Activated CD8-positive, alpha-beta T cell treated with anti-CD3 and anti-CD28 coated beads for 36 hours (primary cell): ENCODE measurements at regions not wholly inside any gene's neighbourhood (a gene's known extent, or its start where the extent isn't known, plus 50 kb on each side); places are given as distances from the start of the nearest gene placed in this dataset.

Experiments used
- ATAC-seq: fragments of 200-7000 bp; cut with Tn5 transposase; one replicate; pipeline ENCODE4 v1.10.0; 2021; ENCODE audit warnings: mild to moderate bottlenecking, moderate library complexity
- CTCF ChIA-PET: fragments of 350-600 bp; sonication (Branson Sonifier 250); formaldehyde crosslinking; loops from one replicate; lab custom pipeline; 2021; ENCODE audit warnings: antibody characterized with exemption; lab: Charles Lee
- POLR2A ChIA-PET: fragments of 350-600 bp; sonication (Branson Sonifier 250); formaldehyde crosslinking; loops from one replicate; lab custom pipeline; 2021; ENCODE audit warnings: antibody characterized with exemption; lab: Charles Lee
- DNase-seq: peaks from one replicate; pipeline ENCODE4 v3.0.0-alpha.2; 2020
- H3K27ac Mint-ChIP-seq: one replicate; pipeline ENCODE4 v1.8.0; 2021; ENCODE audit warnings: mild to moderate bottlenecking, mixed read lengths
- H3K27me3 Mint-ChIP-seq: one replicate; pipeline ENCODE4 v1.8.0; 2021; ENCODE audit warnings: mixed read lengths
- H3K36me3 Mint-ChIP-seq: one replicate; pipeline ENCODE4 v1.8.0; 2021; ENCODE audit warnings: low read depth, mixed read lengths
- H3K4me1 Mint-ChIP-seq: one replicate; pipeline ENCODE4 v1.8.0; 2021; ENCODE audit warnings: low read depth, mixed read lengths
- H3K4me3 Mint-ChIP-seq: one replicate; pipeline ENCODE4 v1.8.0; 2021; ENCODE audit warnings: mild to moderate bottlenecking, moderate library complexity, mixed read lengths
- H3K9me3 Mint-ChIP-seq: one replicate; pipeline ENCODE4 v1.8.0; 2021; ENCODE audit warnings: mixed read lengths
- intact Hi-C: fragments of 100-400 bp; cut with micrococcal nuclease; formaldehyde crosslinking; loops from one replicate; pipeline ENCODE4 v1.10.0; 2022
- TF ChIP-seq, protein P1 (sequence below): fragments of 200-600 bp; IDR thresholded peaks from one replicate; pipeline ENCODE4 v1.8.0; 2022; ENCODE audit warnings: antibody characterized with exemption, mild to moderate bottlenecking

DNA sequence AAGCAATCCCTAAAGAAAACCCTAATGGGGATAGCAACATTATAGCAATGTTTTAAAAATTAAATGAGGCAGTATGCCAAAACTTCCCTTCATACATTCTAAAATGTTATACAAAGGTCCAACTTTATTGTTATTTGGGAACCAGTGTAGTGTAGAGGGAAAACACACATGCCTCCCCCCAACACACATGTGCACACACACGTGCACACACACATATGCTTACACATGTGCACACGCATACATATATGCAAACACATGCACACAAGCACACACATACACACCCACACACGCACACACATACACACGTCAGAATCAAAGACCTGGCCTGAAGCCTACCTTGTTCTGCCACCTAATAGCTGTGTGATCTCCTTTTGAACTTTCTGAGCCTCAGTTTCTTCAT is 83.3 kb downstream of the SCN11A start:
- ATAC-seq (no peak), DNase-seq (no peak)
- intact Hi-C loops, result no loop called here
- peaks cover 5% of the 10 kb centered on the region for H3K27me3 Mint-ChIP-seq
- no peaks in the 10 kb centered on the region for H3K36me3 Mint-ChIP-seq
- TF ChIP-seq, protein P1, sequence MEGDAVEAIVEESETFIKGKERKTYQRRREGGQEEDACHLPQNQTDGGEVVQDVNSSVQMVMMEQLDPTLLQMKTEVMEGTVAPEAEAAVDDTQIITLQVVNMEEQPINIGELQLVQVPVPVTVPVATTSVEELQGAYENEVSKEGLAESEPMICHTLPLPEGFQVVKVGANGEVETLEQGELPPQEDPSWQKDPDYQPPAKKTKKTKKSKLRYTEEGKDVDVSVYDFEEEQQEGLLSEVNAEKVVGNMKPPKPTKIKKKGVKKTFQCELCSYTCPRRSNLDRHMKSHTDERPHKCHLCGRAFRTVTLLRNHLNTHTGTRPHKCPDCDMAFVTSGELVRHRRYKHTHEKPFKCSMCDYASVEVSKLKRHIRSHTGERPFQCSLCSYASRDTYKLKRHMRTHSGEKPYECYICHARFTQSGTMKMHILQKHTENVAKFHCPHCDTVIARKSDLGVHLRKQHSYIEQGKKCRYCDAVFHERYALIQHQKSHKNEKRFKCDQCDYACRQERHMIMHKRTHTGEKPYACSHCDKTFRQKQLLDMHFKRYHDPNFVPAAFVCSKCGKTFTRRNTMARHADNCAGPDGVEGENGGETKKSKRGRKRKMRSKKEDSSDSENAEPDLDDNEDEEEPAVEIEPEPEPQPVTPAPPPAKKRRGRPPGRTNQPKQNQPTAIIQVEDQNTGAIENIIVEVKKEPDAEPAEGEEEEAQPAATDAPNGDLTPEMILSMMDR, result no peak
- no peak overlapping the region for H3K27ac Mint-ChIP-seq
- ChIA-PET POLR2A (no interaction called here), CTCF (no interaction called here)
- H3K4me3 Mint-ChIP-seq, result no peak overlapping the region
- H3K9me3 Mint-ChIP-seq, result no peaks in the 10 kb centered on the region
- H3K4me1 Mint-ChIP-seq, result no peaks in the 10 kb centered on the region

DNA sequence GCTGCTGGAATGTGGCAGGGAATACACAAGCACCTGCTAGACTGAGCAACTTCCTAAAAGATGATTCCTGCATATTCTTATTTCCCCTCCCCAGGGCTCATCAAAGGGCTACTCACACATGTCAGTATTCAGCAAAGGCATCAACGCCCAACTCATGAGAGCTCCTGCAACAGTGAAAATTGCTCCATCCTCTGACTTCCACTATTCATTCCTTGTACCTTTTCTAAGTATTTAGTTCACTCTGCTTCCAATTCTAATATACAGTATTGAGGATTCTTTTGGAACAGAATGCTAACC is 84.1 kb downstream of the SCN11A start:
- Mint-ChIP-seq H3K27ac (no peak overlapping the region), H3K27me3 (peaks cover 7% of the 10 kb centered on the region), H3K9me3 (no peaks in the 10 kb centered on the region), H3K36me3 (no peaks in the 10 kb centered on the region), H3K4me1 (no peaks in the 10 kb centered on the region), H3K4me3 (no peak overlapping the region)
- ATAC-seq, result no peak
- ChIA-PET POLR2A (no interaction called here), CTCF (interaction anchor here (0.6 to 1.1 kb wide), 2 partner anchors 32 to 1907 kb away, joined by 4 read pairs; no protein-coding TSS in a partner anchor)
- TF ChIP-seq, protein P1, result no peak
- no peak for DNase-seq
- intact Hi-C loops, result no loop called here

GRCh38 chr3:38966811-38967692 is 84.7 kb downstream of the SCN11A start:
- Mint-ChIP-seq H3K9me3 (no peaks in the 10 kb centered on the region), H3K27ac (no peak overlapping the region), H3K36me3 (no peaks in the 10 kb centered on the region), H3K4me1 (no peaks in the 10 kb centered on the region), H3K4me3 (no peak overlapping the region), H3K27me3 (peaks cover 7% of the 10 kb centered on the region)
- intact Hi-C loops, result no loop called here
- POLR2A ChIA-PET, result no interaction called here
- DNase-seq (no peak), ATAC-seq (no peak)
- TF ChIP-seq, protein P1, result no peak
- CTCF ChIA-PET, result interaction anchor here (0.6 to 1.1 kb wide), 2 partner anchors 33 to 1907 kb away, joined by 4 read pairs; no protein-coding TSS in a partner anchor

DNA sequence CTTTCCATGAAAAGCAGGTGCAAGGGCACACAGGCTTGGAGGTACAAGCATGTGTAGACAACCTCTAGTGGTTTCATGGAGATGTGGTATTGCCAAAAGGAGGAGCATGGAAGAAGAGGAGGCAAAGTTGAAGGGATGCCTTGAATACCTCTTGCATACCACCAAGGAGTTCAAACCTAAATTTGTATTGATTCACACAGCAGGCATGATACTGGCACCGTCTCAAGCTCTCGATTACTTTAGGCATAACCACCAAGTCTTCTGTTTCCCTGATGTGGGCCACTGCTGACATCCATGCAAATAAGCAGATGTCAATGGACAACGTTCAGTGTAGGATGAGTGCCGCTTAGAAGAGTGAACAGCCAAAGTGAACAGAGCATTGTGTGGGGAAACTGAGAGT is 87.1 kb downstream of the SCN11A start:
- no peak for ATAC-seq

GRCh38 chr3:38964204-38964603 is 87.5 kb downstream of the SCN11A start:
- ATAC-seq (no peak), DNase-seq (no peak)
- ChIA-PET POLR2A (no interaction called here), CTCF (no interaction called here)
- TF ChIP-seq, protein P1, result no peak
- no peaks in the 10 kb centered on the region for H3K9me3 Mint-ChIP-seq
- H3K4me3 Mint-ChIP-seq, result no peak overlapping the region
- H3K27me3 Mint-ChIP-seq, result peaks cover 4% of the 10 kb centered on the region
- no peak overlapping the region for H3K27ac Mint-ChIP-seq
- peaks cover 6% of the 10 kb centered on the region for H3K4me1 Mint-ChIP-seq
- intact Hi-C loops, result no loop called here
- H3K36me3 Mint-ChIP-seq, result no peaks in the 10 kb centered on the region

More for the DNA sequence above, 87.1 kb downstream of the SCN11A start:
- TF ChIP-seq, protein P1, result no peak
- Mint-ChIP-seq H3K9me3 (no peaks in the 10 kb centered on the region), H3K27me3 (peaks cover 4% of the 10 kb centered on the region), H3K36me3 (no peaks in the 10 kb centered on the region), H3K27ac (no peak overlapping the region), H3K4me1 (peaks cover 6% of the 10 kb centered on the region), H3K4me3 (no peak overlapping the region)
- no peak for DNase-seq
- ChIA-PET POLR2A (no interaction called here), CTCF (no interaction called here)
- intact Hi-C loops, result no loop called here
